ENCODE measurements at regions not wholly inside any gene's neighbourhood (a gene's known extent, or its start where the extent isn't known, plus 50 kb on each side); places are given as distances from the start of the nearest gene placed in this dataset.
"Not testable (repeated sequence)": the region's sequence is repeated elsewhere in the genome, so short reads cannot be mapped to it uniquely, and the experiment has no call there.

- H3K27ac Mint-ChIP-seq; H3K9me3 Mint-ChIP-seq; DNase-seq (ENCODE audit: low spot score in 2 of 2); ATAC-seq; H3K36me3 Mint-ChIP-seq: not testable (repeated sequence)
Measured at GRCh38 chr2:199533873-199534272, 76.1 kb upstream of the SATB2 start.

- no peaks in the 10 kb centered on the region for H3K36me3 Mint-ChIP-seq
- peaks cover 0 to 6% of the 10 kb centered on the region in 2 donors for H3K9me3 Mint-ChIP-seq
- no peak overlapping the region for H3K27ac Mint-ChIP-seq
- no peak for ATAC-seq
- no peak for DNase-seq (ENCODE audit: low spot score in 2 of 2)
Measured at GRCh38 chr2:199527071-199527470, 69.3 kb upstream of the SATB2 start.

- Mint-ChIP-seq H3K36me3 (no peaks in the 10 kb centered on the region), H3K27ac (no peak overlapping the region), H3K9me3 (peaks cover 0 to 3% of the 10 kb centered on the region in 2 donors)
- ATAC-seq (no peak), DNase-seq (ENCODE audit: low spot score in 2 of 2) (no peak)
Measured at GRCh38 chr2:199524689-199525574, 67.2 kb upstream of the SATB2 start.

DNA sequence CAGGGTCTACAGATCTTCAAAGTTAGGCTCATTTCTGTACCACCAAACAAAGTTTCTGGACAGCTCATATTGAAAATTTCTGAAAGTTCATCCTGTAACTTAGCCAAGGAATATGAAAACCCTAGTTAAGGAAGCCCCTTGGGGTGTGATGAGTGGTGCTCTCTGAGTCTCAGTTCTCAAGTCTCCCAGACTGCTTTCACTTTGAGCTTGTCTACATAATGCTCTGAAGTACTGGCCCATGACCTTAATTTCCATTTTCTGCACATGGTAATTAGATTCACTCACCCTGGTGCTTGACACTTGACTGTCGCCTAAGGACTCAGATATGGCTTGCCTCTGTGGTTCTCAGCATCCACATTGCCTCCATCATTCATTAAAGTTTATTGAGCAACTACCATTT is 51.7 kb upstream of the SATB2 start:
- DNase-seq (ENCODE audit: low spot score in 2 of 2) = no peak
- H3K9me3 Mint-ChIP-seq = no peaks in the 10 kb centered on the region
- no peak for ATAC-seq
- no peaks in the 10 kb centered on the region for H3K36me3 Mint-ChIP-seq
- no peak overlapping the region for H3K27ac Mint-ChIP-seq

All from activated naive CD4-positive, alpha-beta T cell treated with anti-CD3 and anti-CD28 coated beads, Interleukin-2, amount 50 U/mL, for 72 hours (primary cell).